Loucy (cell line): ENCODE measurements at regions not wholly inside any gene's neighbourhood (a gene's known extent, or its start where the extent isn't known, plus 50 kb on each side); places are given as distances from the start of the nearest gene placed in this dataset.

Source experiments
- H2AFZ ChIP-seq: fragments of 200-600 bp; sonication (generic); 2 replicates; pipeline ENCODE4 v1.6.0; 2016; ENCODE audit warnings: antibody characterized with exemption, mild to moderate bottlenecking, low read length, moderate library complexity
- H3F3A ChIP-seq: fragments of 200-600 bp; 2 replicates; pipeline ENCODE4 v1.6.0; 2016; ENCODE audit warnings: antibody characterized with exemption, low read depth, mild to moderate bottlenecking
- H3K27me3 ChIP-seq: fragments of 200-600 bp; sonication (generic); 2 replicates; pipeline ENCODE4 v1.6.1; 2014; ENCODE audit warnings: low read length, mild to moderate bottlenecking; ENCODE audit not compliant: insufficient read depth, poor library complexity, severe bottlenecking
- H3K36me3 ChIP-seq: fragments of 200-600 bp; sonication (generic); 2 replicates; pipeline ENCODE4 v1.6.1; 2016; ENCODE audit warnings: low read length; ENCODE audit not compliant: insufficient read depth
- H3K4me1 ChIP-seq: fragments of 200-600 bp; sonication (generic); 2 replicates; pipeline ENCODE4 v1.5.1; 2014; ENCODE audit warnings: low read length, mild to moderate bottlenecking; ENCODE audit not compliant: insufficient read depth, poor library complexity, severe bottlenecking
- H3K4me2 ChIP-seq: fragments of 200-600 bp; sonication (generic); 2 replicates; pipeline ENCODE4 v1.6.0; 2014; ENCODE audit warnings: antibody characterized with exemption, low read length, low read depth, mild to moderate bottlenecking; ENCODE audit not compliant: poor library complexity, severe bottlenecking
- H3K4me3 ChIP-seq: fragments of 200-600 bp; sonication (generic); 2 replicates; pipeline ENCODE4 v1.5.1; 2014; ENCODE audit warnings: low read length, mild to moderate bottlenecking, mixed read lengths; ENCODE audit not compliant: poor library complexity, severe bottlenecking
- H3K79me2 ChIP-seq: fragments of 200-600 bp; sonication (generic); 2 replicates; pipeline ENCODE4 v1.6.1; 2014; ENCODE audit warnings: low read length; ENCODE audit not compliant: insufficient read depth
- H3K9ac ChIP-seq: fragments of 200-600 bp; sonication (generic); 2 replicates; pipeline ENCODE4 v1.6.0; 2014; ENCODE audit warnings: mild to moderate bottlenecking, low read depth, low read length, moderate library complexity; ENCODE audit not compliant: poor library complexity, severe bottlenecking
- H3K9me2 ChIP-seq: fragments of 200-600 bp; sonication (generic); replicated peaks from 2 replicates; pipeline ENCODE4 v1.6.1; 2016; ENCODE audit warnings: low read depth, low read length, mixed read lengths
- H3K9me3 ChIP-seq: fragments of 200-600 bp; sonication (generic); 2 replicates; pipeline ENCODE4 v1.6.1; 2014; ENCODE audit warnings: mild to moderate bottlenecking, antibody characterized with exemption, low read length, low read depth; ENCODE audit not compliant: insufficient read depth
- H4K20me1 ChIP-seq: fragments of 200-600 bp; sonication (generic); 2 replicates; pipeline ENCODE4 v1.6.0; 2014; ENCODE audit warnings: antibody characterized with exemption, low read length, mild to moderate bottlenecking; ENCODE audit not compliant: insufficient read depth, poor library complexity, severe bottlenecking
- CTCF ChIP-seq: fragments of 200-600 bp; sonication (generic); conservative IDR thresholded peaks from 2 replicates; pipeline ENCODE4 v1.5.1; 2014; ENCODE audit warnings: mild to moderate bottlenecking, antibody characterized with exemption, low read length
- EZH2phosphoT487 ChIP-seq: fragments of 200-600 bp; IDR thresholded peaks from 2 replicates; pipeline ENCODE4 v1.6.1; 2018; ENCODE audit warnings: antibody characterized with exemption, mild to moderate bottlenecking, moderate library complexity, borderline replicate concordance

GRCh38 chr2:107595285-107595684 lies 231.4 kb upstream of the RGPD4 start:
- no peak overlapping the region for H3K9ac ChIP-seq
- no peaks in the 10 kb centered on the region for H3K9me2 ChIP-seq
- no peaks in the 10 kb centered on the region for H3K4me1 ChIP-seq
- TF ChIP-seq EZH2phosphoT487 (no peak), CTCF (no peak)
- no peak overlapping the region for H3K4me3 ChIP-seq
- no peaks in the 10 kb centered on the region for H3K9me3 ChIP-seq
- no peaks in the 10 kb centered on the region for H3K36me3 ChIP-seq
- H3K27me3 ChIP-seq, result no peaks in the 10 kb centered on the region
- H4K20me1 ChIP-seq, result no peaks in the 10 kb centered on the region
- H3K79me2 ChIP-seq, result no peaks in the 10 kb centered on the region
- no peak overlapping the region for H3K4me2 ChIP-seq
- no peak overlapping the region for H2AFZ ChIP-seq
- H3F3A ChIP-seq, result no peaks in the 10 kb centered on the region

- Histone ChIP-seq H4K20me1 (no peaks in the 10 kb centered on the region), H2AFZ (no peak overlapping the region), H3K9ac (no peak overlapping the region), H3K27me3 (no peaks in the 10 kb centered on the region), H3K79me2 (no peaks in the 10 kb centered on the region), H3K4me1 (no peaks in the 10 kb centered on the region), H3K4me3 (no peak overlapping the region), H3K4me2 (no peak overlapping the region), H3K9me3 (no peaks in the 10 kb centered on the region), H3K9me2 (no peaks in the 10 kb centered on the region), H3F3A (no peaks in the 10 kb centered on the region), H3K36me3 (no peaks in the 10 kb centered on the region)
- no peak for TF ChIP-seq EZH2phosphoT487
- TF ChIP-seq CTCF, result no peak
Observed at GRCh38 chr2:107595749-107596148, 230.9 kb upstream of the RGPD4 start.

GRCh38 chr2:107597507-107597906 lies 229.2 kb upstream of the RGPD4 start:
- H4K20me1 ChIP-seq, result no peaks in the 10 kb centered on the region
- no peaks in the 10 kb centered on the region for H3K79me2 ChIP-seq
- H3K36me3 ChIP-seq, result no peaks in the 10 kb centered on the region
- no peaks in the 10 kb centered on the region for H3K27me3 ChIP-seq
- H2AFZ ChIP-seq, result no peak overlapping the region
- H3K9me3 ChIP-seq, result no peaks in the 10 kb centered on the region
- H3K9me2 ChIP-seq, result no peaks in the 10 kb centered on the region
- H3K9ac ChIP-seq, result no peak overlapping the region
- no peak overlapping the region for H3K4me3 ChIP-seq
- no peak overlapping the region for H3K4me2 ChIP-seq
- TF ChIP-seq EZH2phosphoT487 (no peak), CTCF (no peak)
- no peaks in the 10 kb centered on the region for H3K4me1 ChIP-seq
- no peaks in the 10 kb centered on the region for H3F3A ChIP-seq
